Esophagus muscularis mucosa (tissue), 4 donors: ENCODE measurements at regions not wholly inside any gene's neighbourhood (a gene's known extent, or its start where the extent isn't known, plus 50 kb on each side); places are given as distances from the start of the nearest gene placed in this dataset.

Source experiments
- CTCF ChIP-seq, 3 experiments: fragments of 200-600 bp in 2 of 3; fragments of 450-650 bp in 1 of 3; sonication (generic) in 2 of 3; IDR thresholded peaks; one replicate each; pipeline ENCODE4 v1.5.1; 2017 to 2019; ENCODE audit warnings: antibody characterized with exemption in 3 of 3, mild to moderate bottlenecking in 2 of 3, moderate library complexity in 1 of 3
- EP300 ChIP-seq: sonication (generic); formaldehyde crosslinking; IDR thresholded peaks from one replicate; pipeline ENCODE4 v1.6.1; 2017; ENCODE audit warnings: antibody characterized with exemption
- POLR2A ChIP-seq: fragments of 450-650 bp; IDR thresholded peaks from one replicate; pipeline ENCODE4 v1.6.1; 2017; ENCODE audit warnings: antibody characterized with exemption, moderate library complexity, mild to moderate bottlenecking, low read depth
- POLR2AphosphoS5 ChIP-seq, 2 donors: sonication (generic); formaldehyde crosslinking; IDR thresholded peaks; one replicate each; pipeline ENCODE4 v1.6.1; 2017; ENCODE audit warnings: antibody characterized with exemption in 2 of 2

GRCh38 chr2:157935378-157935906, 59.3 kb upstream of the ACVR1 start:
- TF ChIP-seq POLR2A (no peak), CTCF (IDR thresholded peaks at IDR 0.05) (no peak), EP300 (no peak), POLR2AphosphoS5 (IDR thresholded peaks at IDR 0.05) (no peak)
